Sigmoid colon (tissue), 6 donors: ENCODE measurements at regions not wholly inside any gene's neighbourhood (a gene's known extent, or its start where the extent isn't known, plus 50 kb on each side); places are given as distances from the start of the nearest gene placed in this dataset.

Experiments used
- DNase-seq: peaks from one replicate; pipeline ENCODE4 v3.0.0-alpha.2; 2019
- H3K27ac ChIP-seq, 4 donors: fragments of 200-600 bp; sonication (generic); one replicate each; pipeline ENCODE4 v1.5.1; 2016 to 2019; ENCODE audit warnings: mild to moderate bottlenecking in 1 of 4
- H3K27me3 ChIP-seq, 3 donors: fragments of 200-600 bp; sonication (generic); one replicate each; pipeline ENCODE4 v1.5.1; 2019; ENCODE audit warnings: mild to moderate bottlenecking in 1 of 3
- H3K36me3 ChIP-seq, 4 donors: fragments of 200-600 bp; sonication (generic); one replicate each; pipeline ENCODE4 v1.5.1; 2016 to 2019
- H3K4me1 ChIP-seq, 4 donors: fragments of 200-600 bp; sonication (generic); one replicate each; pipeline ENCODE4 v1.5.1; 2017 to 2019
- H3K4me3 ChIP-seq, 4 donors: fragments of 200-600 bp; sonication (generic); one replicate each; pipeline ENCODE4 v1.5.1; 2017 to 2019; ENCODE audit warnings: mild to moderate bottlenecking in 2 of 4, moderate library complexity in 1 of 4
- H3K9me3 ChIP-seq, 4 donors: fragments of 200-600 bp in 3 of 4; sonication (generic) in 3 of 4; one replicate each; pipeline versions ENCODE4 v1.5.1 to v1.6.1; 2013 to 2019
- CTCF ChIP-seq, 4 experiments: fragments of 450-650 bp in 3 of 4; fragments of 200-600 bp in 1 of 4; IDR thresholded peaks; one replicate each; pipeline ENCODE4 v1.5.1; 2016 to 2019; ENCODE audit warnings: antibody characterized with exemption in 4 of 4, mild to moderate bottlenecking in 3 of 4, moderate library complexity in 2 of 4
- EP300 ChIP-seq, 4 donors: sonication (generic); formaldehyde crosslinking; IDR thresholded peaks; one replicate each; pipeline ENCODE4 v1.6.1; 2017; ENCODE audit warnings: antibody characterized with exemption in 4 of 4
- POLR2A ChIP-seq, 2 donors: fragments of 450-650 bp; IDR thresholded peaks; one replicate each; pipeline ENCODE4 v1.6.1; 2016; ENCODE audit warnings: antibody characterized with exemption in 2 of 2, mild to moderate bottlenecking in 2 of 2, moderate library complexity in 2 of 2
- POLR2AphosphoS5 ChIP-seq, 4 donors: sonication (generic); formaldehyde crosslinking; IDR thresholded peaks; one replicate each; pipeline ENCODE4 v1.6.1; 2017; ENCODE audit warnings: antibody characterized with exemption in 4 of 4
- WGBS, 2 donors: extraction: QIAGEN DNeasy Blood & Tissue Kit; methylation state at CpG; one replicate each; pipeline ENCODE4 v1.1.7; 2013; 5-methylcytosine and 5-hydroxymethylcytosine counted together
- intact Hi-C: fragments of 100-400 bp; cut with DNase I; formaldehyde crosslinking; loops from one replicate; pipeline ENCODE4 v1.15.1; 2023
- donor health status: healthy with polysubstance abuse.
- donor health status: healthy.

GRCh38 chr15:96390986-96391385, 60.5 kb downstream of the NR2F2 start:
- TF ChIP-seq POLR2AphosphoS5 (IDR thresholded peaks at IDR 0.05) (no peak), CTCF (IDR thresholded peaks at IDR 0.05) (no peak), EP300 (IDR thresholded peaks at IDR 0.05) (no peak), POLR2A (IDR thresholded peaks at IDR 0.05) (no peak)
- Histone ChIP-seq H3K27ac (no peak overlapping the region), H3K36me3 (no peaks in the 10 kb centered on the region), H3K4me1 (no peaks in the 10 kb centered on the region), H3K4me3 (no peak overlapping the region), H3K9me3 (no peaks in the 10 kb centered on the region), H3K27me3 (no peaks in the 10 kb centered on the region)
- DNase-seq = no peak
- 65 to 93% methylated on average over 2 of the region's 2 CpGs for WGBS, 2 donors
- intact Hi-C loops = no loop called here

GRCh38 chr15:96392380-96393208, 62.1 kb downstream of the NR2F2 start:
- no peak overlapping the region for H3K27ac ChIP-seq
- no peak overlapping the region for H3K4me3 ChIP-seq
- WGBS, 2 donors = 46 to 47% methylated on average over 10 of the region's 10 CpGs
- H3K36me3 ChIP-seq = no peaks in the 10 kb centered on the region
- intact Hi-C loops = no loop called here
- no peak for TF ChIP-seq CTCF (IDR thresholded peaks at IDR 0.05)
- TF ChIP-seq POLR2AphosphoS5 (IDR thresholded peaks at IDR 0.05) = no peak
- TF ChIP-seq EP300 (IDR thresholded peaks at IDR 0.05) = no peak
- TF ChIP-seq POLR2A (IDR thresholded peaks at IDR 0.05) = no peak
- no peaks in the 10 kb centered on the region for H3K27me3 ChIP-seq
- no peak for DNase-seq
- no peaks in the 10 kb centered on the region for H3K9me3 ChIP-seq
- H3K4me1 ChIP-seq = no peaks in the 10 kb centered on the region

- intact Hi-C loops = no loop called here
- TF ChIP-seq EP300 (IDR thresholded peaks at IDR 0.05) = no peak
- no peak for TF ChIP-seq POLR2AphosphoS5 (IDR thresholded peaks at IDR 0.05)
- no peak for TF ChIP-seq CTCF (IDR thresholded peaks at IDR 0.05)
- no peak for TF ChIP-seq POLR2A (IDR thresholded peaks at IDR 0.05)
- no peak for DNase-seq
- WGBS, 2 donors = 61 to 77% methylated on average over 2 of the region's 2 CpGs
- Histone ChIP-seq H3K4me3 (no peak overlapping the region), H3K27ac (no peak overlapping the region), H3K9me3 (no peaks in the 10 kb centered on the region), H3K36me3 (no peaks in the 10 kb centered on the region), H3K4me1 (no peaks in the 10 kb centered on the region), H3K27me3 (no peaks in the 10 kb centered on the region)
These were observed 62.7 kb downstream of the NR2F2 start for GRCh38 chr15:96393209-96393513.

- Histone ChIP-seq H3K27ac (no peak overlapping the region), H3K36me3 (no peaks in the 10 kb centered on the region), H3K4me3 (no peak overlapping the region), H3K27me3 (no peaks in the 10 kb centered on the region), H3K4me1 (no peaks in the 10 kb centered on the region), H3K9me3 (no peaks in the 10 kb centered on the region)
- DNase-seq = no peak
- intact Hi-C loops = no loop called here
- WGBS, 2 donors = 36 to 58% methylated on average over 3 of the region's 3 CpGs
- no peak for TF ChIP-seq EP300 (IDR thresholded peaks at IDR 0.05)
- TF ChIP-seq CTCF (IDR thresholded peaks at IDR 0.05) = no peak
- TF ChIP-seq POLR2AphosphoS5 (IDR thresholded peaks at IDR 0.05) = no peak
- TF ChIP-seq POLR2A (IDR thresholded peaks at IDR 0.05) = no peak
These were observed 65.2 kb downstream of the NR2F2 start for GRCh38 chr15:96395687-96396086.

- DNase-seq = no peak
- Histone ChIP-seq H3K4me3 (no peak overlapping the region), H3K27ac (no peak overlapping the region), H3K27me3 (no peaks in the 10 kb centered on the region), H3K4me1 (no peaks in the 10 kb centered on the region), H3K36me3 (no peaks in the 10 kb centered on the region), H3K9me3 (no peaks in the 10 kb centered on the region)
- WGBS, 2 donors = 79 to 81% methylated on average over 1 of the region's 1 CpG
- TF ChIP-seq EP300 (IDR thresholded peaks at IDR 0.05) (no peak), CTCF (IDR thresholded peaks at IDR 0.05) (no peak), POLR2AphosphoS5 (IDR thresholded peaks at IDR 0.05) (no peak), POLR2A (IDR thresholded peaks at IDR 0.05) (no peak)
- intact Hi-C loops = no loop called here
These were observed 68.3 kb downstream of the NR2F2 start for GRCh38 chr15:96398776-96399175.
